HUES64 (cell line): ENCODE measurements at regions not wholly inside any gene's neighbourhood (a gene's known extent, or its start where the extent isn't known, plus 50 kb on each side); places are given as distances from the start of the nearest gene placed in this dataset.
"Not testable (repeated sequence)": the region's sequence is repeated elsewhere in the genome, so short reads cannot be mapped to it uniquely, and the experiment has no call there.

ENCODE experiments used
- H3K27ac ChIP-seq: 2 replicates; pipeline ENCODE4 v1.7.0; 2013; ENCODE audit warnings: low read depth, low read length, inconsistent platforms
- H3K27me3 ChIP-seq: 2 replicates; pipeline ENCODE4 v1.6.1; 2013; ENCODE audit warnings: mild to moderate bottlenecking, low read length; ENCODE audit not compliant: insufficient read depth
- H3K36me3 ChIP-seq: 2 replicates; pipeline ENCODE4 v1.6.1; 2013; ENCODE audit warnings: mild to moderate bottlenecking, low read length; ENCODE audit not compliant: insufficient read depth
- H3K4me1 ChIP-seq: 2 replicates; pipeline ENCODE4 v1.6.1; 2013; ENCODE audit warnings: mild to moderate bottlenecking, low read length, moderate library complexity; ENCODE audit not compliant: insufficient read depth
- H3K4me3 ChIP-seq: 2 replicates; pipeline ENCODE4 v1.5.1; 2013; ENCODE audit warnings: mild to moderate bottlenecking, low read length, moderate library complexity
- H3K9ac ChIP-seq: 2 replicates; pipeline ENCODE4 v1.6.1; 2013; ENCODE audit warnings: mild to moderate bottlenecking, low read depth, low read length
- H3K9me3 ChIP-seq: 2 replicates; pipeline ENCODE4 v1.6.1; 2013; ENCODE audit warnings: low read depth, low read length; ENCODE audit not compliant: insufficient read depth
- WGBS: fragments of 150-250, 120-280 bp; methylation state at CpG from one replicate; pipeline ENCODE4 v1.1.7; 2013; ENCODE audit warnings: missing lambda C conversion rate; 5-methylcytosine and 5-hydroxymethylcytosine counted together

GRCh38 chr10:3919709-3920308, 134.8 kb upstream of the KLF6 start:
- no peak overlapping the region; the same call in 1 of the 2 replicates for H3K27ac ChIP-seq
- WGBS = 49% methylated on average over 3 of the region's 3 CpGs
- no peak overlapping the region for H3K4me3 ChIP-seq
- no peaks in the 10 kb centered on the region for H3K4me1 ChIP-seq
- no peaks in the 10 kb centered on the region for H3K27me3 ChIP-seq
- peaks cover 10% of the 10 kb centered on the region; the same call in 1 of the 2 replicates for H3K9me3 ChIP-seq
- no peaks in the 10 kb centered on the region for H3K36me3 ChIP-seq
- no peak overlapping the region for H3K9ac ChIP-seq

GRCh38 chr10:3917392-3917791, 132.4 kb upstream of the KLF6 start:
- H3K27ac ChIP-seq, H3K36me3 ChIP-seq, H3K4me1 ChIP-seq, H3K9ac ChIP-seq, H3K4me3 ChIP-seq, H3K27me3 ChIP-seq, H3K9me3 ChIP-seq: not testable (repeated sequence)
- WGBS = 79% methylated on average over 4 of the region's 6 CpGs

GRCh38 chr10:3914733-3915132, 129.7 kb upstream of the KLF6 start:
- peaks cover 4% of the 10 kb centered on the region; the same call in 1 of the 2 replicates for H3K4me1 ChIP-seq
- no peaks in the 10 kb centered on the region for H3K36me3 ChIP-seq
- 89% methylated on average over 5 of the region's 5 CpGs for WGBS
- peaks cover 10% of the 10 kb centered on the region; the same call in 1 of the 2 replicates for H3K9me3 ChIP-seq
- no peaks in the 10 kb centered on the region for H3K27me3 ChIP-seq
- H3K27ac ChIP-seq = no peak overlapping the region
- no peak overlapping the region for H3K4me3 ChIP-seq
- H3K9ac ChIP-seq = no peak overlapping the region

- Histone ChIP-seq H3K4me3 (no peak overlapping the region), H3K36me3 (no peaks in the 10 kb centered on the region), H3K27ac (no peak overlapping the region), H3K27me3 (no peaks in the 10 kb centered on the region), H3K9me3 (no peaks in the 10 kb centered on the region), H3K9ac (no peak overlapping the region), H3K4me1 (peaks cover 4% of the 10 kb centered on the region; the same call in 1 of the 2 replicates)
- WGBS = 86% methylated on average over 13 of the region's 13 CpGs
These were observed 126.9 kb upstream of the KLF6 start for GRCh38 chr10:3911713-3912442.

GRCh38 chr10:3911241-3911640, 126.2 kb upstream of the KLF6 start:
- 94% methylated on average over 5 of the region's 6 CpGs for WGBS
- no peaks in the 10 kb centered on the region for H3K36me3 ChIP-seq
- peaks cover 4% of the 10 kb centered on the region; the same call in 1 of the 2 replicates for H3K4me1 ChIP-seq
- H3K4me3 ChIP-seq = no peak overlapping the region
- no peak overlapping the region for H3K9ac ChIP-seq
- no peaks in the 10 kb centered on the region for H3K9me3 ChIP-seq
- no peaks in the 10 kb centered on the region for H3K27me3 ChIP-seq
- no peak overlapping the region for H3K27ac ChIP-seq

GRCh38 chr10:3909339-3909738, 124.3 kb upstream of the KLF6 start:
- Histone ChIP-seq H3K36me3 (no peaks in the 10 kb centered on the region), H3K27me3 (no peaks in the 10 kb centered on the region), H3K9ac (no peak overlapping the region), H3K9me3 (no peaks in the 10 kb centered on the region), H3K27ac (no peak overlapping the region), H3K4me3 (no peak overlapping the region), H3K4me1 (peaks cover 4% of the 10 kb centered on the region; the same call in 1 of the 2 replicates)
- 96% methylated on average over 14 of the region's 14 CpGs for WGBS

- Histone ChIP-seq H3K9me3 (no peaks in the 10 kb centered on the region), H3K27me3 (no peaks in the 10 kb centered on the region), H3K27ac (no peak overlapping the region), H3K4me1 (peaks cover 4% of the 10 kb centered on the region; the same call in 1 of the 2 replicates), H3K36me3 (no peaks in the 10 kb centered on the region), H3K9ac (no peak overlapping the region), H3K4me3 (no peak overlapping the region)
- 95% methylated on average over 5 of the region's 10 CpGs for WGBS
These were observed 123.2 kb upstream of the KLF6 start for GRCh38 chr10:3908183-3908582.

GRCh38 chr10:3907514-3907913, 122.5 kb upstream of the KLF6 start:
- Histone ChIP-seq H3K4me3 (no peak overlapping the region), H3K27me3 (no peaks in the 10 kb centered on the region), H3K9me3 (no peaks in the 10 kb centered on the region), H3K4me1 (peaks cover 4% of the 10 kb centered on the region; the same call in 1 of the 2 replicates), H3K9ac (no peak overlapping the region), H3K27ac (no peak overlapping the region), H3K36me3 (no peaks in the 10 kb centered on the region)
- 89% methylated on average over 6 of the region's 6 CpGs for WGBS

GRCh38 chr10:3906511-3907111, 121.6 kb upstream of the KLF6 start:
- no peak overlapping the region for H3K27ac ChIP-seq
- no peaks in the 10 kb centered on the region for H3K27me3 ChIP-seq
- H3K4me3 ChIP-seq = no peak overlapping the region
- no peaks in the 10 kb centered on the region for H3K9me3 ChIP-seq
- H3K36me3 ChIP-seq = no peaks in the 10 kb centered on the region
- WGBS = 90% methylated on average over 17 of the region's 17 CpGs
- peaks cover 3% of the 10 kb centered on the region; the same call in 1 of the 2 replicates for H3K4me1 ChIP-seq
- no peak overlapping the region for H3K9ac ChIP-seq

- no peaks in the 10 kb centered on the region for H3K9me3 ChIP-seq
- no peak overlapping the region for H3K27ac ChIP-seq
- no peak overlapping the region for H3K4me3 ChIP-seq
- 93% methylated on average over 5 of the region's 5 CpGs for WGBS
- no peaks in the 10 kb centered on the region; the same call in 1 of the 2 replicates for H3K4me1 ChIP-seq
- no peaks in the 10 kb centered on the region for H3K36me3 ChIP-seq
- no peaks in the 10 kb centered on the region for H3K27me3 ChIP-seq
- no peak overlapping the region for H3K9ac ChIP-seq
These were observed 119.5 kb upstream of the KLF6 start for GRCh38 chr10:3904419-3904960.

GRCh38 chr10:3902809-3903410, 117.9 kb upstream of the KLF6 start:
- no peaks in the 10 kb centered on the region; the same call in 1 of the 2 replicates for H3K4me1 ChIP-seq
- no peaks in the 10 kb centered on the region for H3K36me3 ChIP-seq
- H3K27ac ChIP-seq = no peak overlapping the region
- WGBS = 91% methylated on average over 4 of the region's 6 CpGs
- H3K9me3 ChIP-seq = no peaks in the 10 kb centered on the region
- H3K9ac ChIP-seq = no peak overlapping the region
- H3K27me3 ChIP-seq = no peaks in the 10 kb centered on the region
- H3K4me3 ChIP-seq = no peak overlapping the region
